GM18499 (cell line): ENCODE measurements at regions not wholly inside any gene's neighbourhood (a gene's known extent, or its start where the extent isn't known, plus 50 kb on each side); places are given as distances from the start of the nearest gene placed in this dataset.
"Not testable (repeated sequence)": the region's sequence is repeated elsewhere in the genome, so short reads cannot be mapped to it uniquely, and the experiment has no call there.

Experiments
- ATAC-seq: cut with Tn5 transposase; IDR thresholded peaks from one replicate; pipeline ENCODE4 v1.9.1; 2021; ENCODE audit warnings: moderate number of reproducible peaks; ENCODE audit not compliant: insufficient read depth, unreplicated experiment

GRCh38 chr2:16026816-16027501 is 86.6 kb downstream of the MYCN start:
- ATAC-seq, result no peak

- ATAC-seq, result no peak
Observed at GRCh38 chr2:16025876-16026640, 85.7 kb downstream of the MYCN start.

GRCh38 chr2:16025211-16025875 is 85.0 kb downstream of the MYCN start:
- no peak for ATAC-seq

GRCh38 chr2:16024628-16025027 is 84.3 kb downstream of the MYCN start:
- ATAC-seq, result not testable (repeated sequence)

GRCh38 chr2:16023506-16024360 is 83.4 kb downstream of the MYCN start:
- no peak for ATAC-seq

- ATAC-seq, result no peak
Observed at GRCh38 chr2:16022548-16023240, 82.3 kb downstream of the MYCN start.

GRCh38 chr2:16021611-16022363 is 81.4 kb downstream of the MYCN start:
- ATAC-seq, result no peak

- ATAC-seq, result no peak
Observed at GRCh38 chr2:16020389-16021008, 80.1 kb downstream of the MYCN start.

GRCh38 chr2:16019617-16020351 is 79.4 kb downstream of the MYCN start:
- ATAC-seq, result no peak

GRCh38 chr2:16019060-16019480 is 78.7 kb downstream of the MYCN start:
- ATAC-seq, result no peak

GRCh38 chr2:16018277-16019059 is 78.1 kb downstream of the MYCN start:
- no peak for ATAC-seq

GRCh38 chr2:16016282-16016681 is 75.9 kb downstream of the MYCN start:
- no peak for ATAC-seq

- ATAC-seq, result no peak
Observed at GRCh38 chr2:16015903-16016265, 75.5 kb downstream of the MYCN start.

GRCh38 chr2:16015210-16015902 is 75.0 kb downstream of the MYCN start:
- no peak for ATAC-seq

- no peak for ATAC-seq
Observed at GRCh38 chr2:16014802-16015201, 74.5 kb downstream of the MYCN start.

- ATAC-seq, result no peak
Observed at GRCh38 chr2:16014041-16014787, 73.9 kb downstream of the MYCN start.
